GM19239 (cell line): ENCODE measurements at regions not wholly inside any gene's neighbourhood (a gene's known extent, or its start where the extent isn't known, plus 50 kb on each side); places are given as distances from the start of the nearest gene placed in this dataset.
"Not testable (repeated sequence)": the region's sequence is repeated elsewhere in the genome, so short reads cannot be mapped to it uniquely, and the experiment has no call there.

ENCODE experiments used
- DNase-seq: peaks from one replicate; pipeline ENCODE4 v3.0.0; 2011; ENCODE audit warnings: low spot score; ENCODE audit not compliant: insufficient read length
- FAIRE-seq: peaks from 2 replicates; lab custom pipeline; 2011; peaks lifted over from hg19 to GRCh38; lab: Jason Lieb, UNC

DNA sequence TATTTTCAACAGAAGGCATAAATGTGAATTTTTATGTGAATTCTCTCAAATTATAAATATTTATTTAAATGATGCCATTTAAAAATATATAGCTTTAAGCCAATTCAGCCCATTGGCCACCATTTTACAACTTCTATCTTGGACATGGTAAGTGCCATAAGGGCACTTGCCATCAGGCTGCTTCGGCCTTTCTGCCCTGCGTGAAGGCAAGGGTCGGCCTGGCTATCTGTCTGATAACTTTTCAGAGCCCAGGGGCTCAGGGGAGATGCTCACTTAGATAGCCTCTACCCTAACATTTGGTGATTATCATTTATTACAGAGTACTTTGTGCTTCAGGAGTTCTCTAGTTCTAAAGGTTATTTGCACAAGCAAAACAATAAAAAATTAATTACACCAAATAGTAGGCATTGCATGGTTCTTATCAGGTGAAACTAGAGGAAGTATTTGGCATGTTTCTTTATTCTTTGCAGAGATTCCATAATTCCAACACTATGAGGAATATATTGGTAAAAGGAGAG, 62.4 kb upstream of the MBNL1 start:
- FAIRE-seq, result no peak
- no peak for DNase-seq

- DNase-seq (no peak), FAIRE-seq (no peak)
These were observed 60.3 kb upstream of the MBNL1 start for GRCh38 chr3:152208439-152208838.

- no peak for FAIRE-seq
These were observed 59.7 kb upstream of the MBNL1 start for GRCh38 chr3:152209060-152209459.

DNA sequence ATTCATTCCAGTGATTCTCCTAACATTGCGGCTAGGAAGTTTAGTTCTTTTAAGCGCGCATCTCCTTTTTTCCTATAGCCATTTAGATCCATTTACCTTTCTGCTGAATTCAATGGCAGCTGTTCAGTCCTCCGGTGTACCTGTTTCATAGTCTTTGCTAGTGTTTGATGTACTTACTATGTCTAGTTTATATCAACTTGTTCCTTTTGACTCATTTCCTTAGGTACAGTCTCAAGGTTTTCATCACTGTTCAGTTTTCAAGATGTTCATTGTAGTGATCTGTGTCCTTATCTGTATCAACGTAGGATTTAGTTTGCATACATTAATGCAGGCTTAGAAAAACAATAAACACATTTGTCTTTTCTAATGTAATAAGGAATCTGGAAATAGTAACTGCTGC, 59.0 kb upstream of the MBNL1 start:
- no peak for FAIRE-seq

More at GRCh38 chr3:152209060-152209459, 59.7 kb upstream of the MBNL1 start:
- DNase-seq, result no peak

DNA sequence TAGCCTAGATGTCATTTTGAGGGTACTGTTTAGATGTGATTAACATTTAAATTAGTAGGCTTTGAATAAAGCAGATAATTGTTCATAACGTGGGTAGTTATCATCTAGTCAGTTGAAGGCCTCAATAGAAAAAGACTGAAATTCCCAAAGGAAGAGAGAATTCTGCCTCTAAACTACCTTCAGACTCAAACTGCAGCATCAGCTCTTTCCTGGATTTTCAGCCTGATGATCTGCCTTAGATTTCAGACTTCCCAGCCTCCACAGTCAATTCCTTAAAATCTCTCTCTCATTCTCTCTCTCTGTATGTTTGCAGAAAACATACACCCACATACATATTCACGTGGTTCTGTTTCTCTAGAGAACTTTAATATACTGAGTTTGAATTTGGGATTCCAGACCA, 58.0 kb upstream of the MBNL1 start:
- FAIRE-seq (no peak), DNase-seq (no peak)

More for the DNA sequence above, 59.0 kb upstream of the MBNL1 start:
- no peak for DNase-seq

DNA sequence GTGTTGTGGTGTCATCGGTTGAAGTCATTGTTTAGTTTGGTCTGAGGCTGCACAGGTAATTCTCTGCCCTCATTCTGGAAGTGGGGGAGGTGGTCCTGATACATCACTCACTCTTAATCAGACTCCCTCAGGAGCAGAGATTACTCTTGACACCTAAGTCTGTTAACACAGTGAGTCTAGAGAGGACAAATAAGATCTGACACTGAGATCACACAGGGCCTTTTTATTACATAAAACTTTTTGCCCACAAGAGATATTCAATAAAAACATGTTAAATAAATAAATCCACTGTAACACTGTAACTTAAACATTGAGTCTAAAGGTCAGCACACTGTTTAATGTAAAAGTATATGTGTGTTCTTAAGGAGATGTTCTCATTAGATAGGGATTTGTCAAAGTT, 57.1 kb upstream of the MBNL1 start:
- DNase-seq (no peak), FAIRE-seq (peak; percentile 18)

DNA sequence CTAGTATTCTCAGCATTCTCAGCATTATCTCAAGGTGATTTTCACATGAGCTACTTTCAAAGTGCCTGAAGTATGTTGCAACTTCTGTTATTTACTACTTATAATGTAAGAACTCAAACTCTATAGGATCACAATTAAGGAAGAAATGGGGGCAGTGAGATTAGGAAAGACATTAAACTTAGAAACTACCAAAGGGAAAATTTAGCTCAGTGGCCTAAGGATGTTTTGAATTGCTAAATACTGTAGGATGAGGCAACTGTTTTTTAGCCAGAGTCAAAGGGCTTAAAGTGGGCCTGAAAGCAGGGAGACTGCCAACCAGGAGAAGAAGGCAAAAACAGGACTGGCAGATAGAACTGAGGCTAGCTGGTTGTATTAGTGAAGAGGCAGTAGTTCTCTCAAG, 55.5 kb upstream of the MBNL1 start:
- DNase-seq, result no peak
- no peak for FAIRE-seq

DNA sequence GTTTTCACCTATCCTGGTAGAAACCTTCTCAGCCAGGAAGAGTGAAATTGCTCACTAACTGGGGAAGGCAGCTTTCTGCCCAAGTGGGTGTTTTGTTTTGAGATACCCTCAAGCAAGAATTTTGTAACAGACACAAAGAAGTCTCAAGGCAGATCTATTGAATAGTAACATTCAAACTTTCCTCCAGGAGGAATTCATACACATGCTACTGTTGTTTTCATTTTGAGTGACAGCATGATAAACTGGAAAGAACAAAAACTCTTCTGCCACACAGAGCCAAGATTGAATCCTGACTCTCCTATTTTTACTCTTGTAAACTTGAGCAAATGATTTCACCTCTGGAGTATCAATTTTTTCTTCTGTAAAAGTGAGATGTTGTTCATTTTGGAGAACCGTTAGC, 54.8 kb upstream of the MBNL1 start:
- no peak for FAIRE-seq
- DNase-seq, result no peak

- DNase-seq, FAIRE-seq: not testable (repeated sequence)
These were observed 51.5 kb upstream of the MBNL1 start for GRCh38 chr3:152216960-152217865.

- FAIRE-seq (peak; percentile 48), DNase-seq (no peak)
These were observed 50.1 kb upstream of the MBNL1 start for GRCh38 chr3:152218602-152219001.
